Astrocyte (in vitro differentiated cells and primary cell): ENCODE measurements at regions not wholly inside any gene's neighbourhood (a gene's known extent, or its start where the extent isn't known, plus 50 kb on each side); places are given as distances from the start of the nearest gene placed in this dataset.

Experiments
- EZH2 ChIP-seq: IDR thresholded peaks from 2 replicates; pipeline ENCODE4 v1.6.1; 2012; ENCODE audit warnings: mild to moderate bottlenecking, low read length, inconsistent platforms; ENCODE audit not compliant: insufficient read depth
- TF ChIP-seq, protein P1 (sequence below): IDR thresholded peaks from 2 replicates; pipeline ENCODE4 v1.5.1; 2011; ENCODE audit warnings: low read depth, mild to moderate bottlenecking, inconsistent platforms, low read length, moderate library complexity; ENCODE audit not compliant: insufficient read depth

DNA sequence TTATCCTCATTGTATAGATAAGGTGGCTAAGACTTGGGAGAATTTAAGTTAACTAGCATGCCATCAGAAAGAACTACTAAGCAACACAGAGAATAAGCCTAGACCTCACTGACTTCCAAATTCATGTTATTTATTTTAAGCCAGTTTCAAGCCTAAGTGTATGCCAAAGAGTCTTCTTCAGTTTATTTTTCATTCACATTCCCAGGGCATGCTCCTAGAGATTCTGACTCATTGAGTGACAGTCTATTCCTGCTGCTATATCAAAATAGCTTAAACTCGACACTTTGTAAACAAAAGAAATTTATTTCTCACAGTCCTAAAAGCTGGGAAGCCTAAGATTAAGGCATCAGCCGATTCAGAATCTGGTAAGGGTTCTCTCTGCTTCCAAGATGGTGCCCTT is 467.1 kb downstream of the MBD2 start:
- TF ChIP-seq, protein P1, sequence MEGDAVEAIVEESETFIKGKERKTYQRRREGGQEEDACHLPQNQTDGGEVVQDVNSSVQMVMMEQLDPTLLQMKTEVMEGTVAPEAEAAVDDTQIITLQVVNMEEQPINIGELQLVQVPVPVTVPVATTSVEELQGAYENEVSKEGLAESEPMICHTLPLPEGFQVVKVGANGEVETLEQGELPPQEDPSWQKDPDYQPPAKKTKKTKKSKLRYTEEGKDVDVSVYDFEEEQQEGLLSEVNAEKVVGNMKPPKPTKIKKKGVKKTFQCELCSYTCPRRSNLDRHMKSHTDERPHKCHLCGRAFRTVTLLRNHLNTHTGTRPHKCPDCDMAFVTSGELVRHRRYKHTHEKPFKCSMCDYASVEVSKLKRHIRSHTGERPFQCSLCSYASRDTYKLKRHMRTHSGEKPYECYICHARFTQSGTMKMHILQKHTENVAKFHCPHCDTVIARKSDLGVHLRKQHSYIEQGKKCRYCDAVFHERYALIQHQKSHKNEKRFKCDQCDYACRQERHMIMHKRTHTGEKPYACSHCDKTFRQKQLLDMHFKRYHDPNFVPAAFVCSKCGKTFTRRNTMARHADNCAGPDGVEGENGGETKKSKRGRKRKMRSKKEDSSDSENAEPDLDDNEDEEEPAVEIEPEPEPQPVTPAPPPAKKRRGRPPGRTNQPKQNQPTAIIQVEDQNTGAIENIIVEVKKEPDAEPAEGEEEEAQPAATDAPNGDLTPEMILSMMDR: no peak
- no peak for TF ChIP-seq EZH2
